ENCODE measurements at regions not wholly inside any gene's neighbourhood (a gene's known extent, or its start where the extent isn't known, plus 50 kb on each side); places are given as distances from the start of the nearest gene placed in this dataset.

GRCh38 chr6:29999416-29999815 is 57.1 kb downstream of the HLA-A start:
- DNase-seq (ENCODE audit: low read depth) = no peak

GRCh38 chr6:30000156-30000791 is 57.9 kb downstream of the HLA-A start:
- no peak for DNase-seq (ENCODE audit: low read depth)

GRCh38 chr6:30002871-30003270 is 58.2 kb upstream of the POLR1H start:
- peak; percentile 33 for DNase-seq (ENCODE audit: low read depth)

- DNase-seq (ENCODE audit: low read depth) = no peak
These were observed 55.6 kb upstream of the POLR1H start for GRCh38 chr6:30005482-30005881.

- DNase-seq (ENCODE audit: low read depth) = no peak
These were observed 54.6 kb upstream of the POLR1H start for GRCh38 chr6:30006170-30007131.

- DNase-seq (ENCODE audit: low read depth) = no peak
These were observed 53.8 kb upstream of the POLR1H start for GRCh38 chr6:30007132-30007764.

GRCh38 chr6:30009113-30009512 is 52.0 kb upstream of the POLR1H start:
- no peak for DNase-seq (ENCODE audit: low read depth)

Measured in fibroblast of gingiva (primary cell).